HG03520 (cell line): ENCODE measurements at regions not wholly inside any gene's neighbourhood (a gene's known extent, or its start where the extent isn't known, plus 50 kb on each side); places are given as distances from the start of the nearest gene placed in this dataset.
"Not testable (repeated sequence)": the region's sequence is repeated elsewhere in the genome, so short reads cannot be mapped to it uniquely, and the experiment has no call there.

Experiments
- ATAC-seq: cut with Tn5 transposase; IDR thresholded peaks from one replicate; pipeline ENCODE4 v1.9.1; 2021; ENCODE audit warnings: mild to moderate bottlenecking, moderate library complexity; ENCODE audit not compliant: unreplicated experiment

GRCh38 chr10:33489501-33490176, 155.2 kb upstream of the NRP1 start:
- ATAC-seq = no peak

- no peak for ATAC-seq
These were observed 152.7 kb upstream of the NRP1 start for GRCh38 chr10:33487014-33487776.

GRCh38 chr10:33485276-33485675, 150.8 kb upstream of the NRP1 start:
- no peak for ATAC-seq

GRCh38 chr10:33484787-33485186, 150.3 kb upstream of the NRP1 start:
- no peak for ATAC-seq

GRCh38 chr10:33483816-33484190, 149.3 kb upstream of the NRP1 start:
- no peak for ATAC-seq

- ATAC-seq = no peak
These were observed 148.8 kb upstream of the NRP1 start for GRCh38 chr10:33483124-33483815.

- ATAC-seq = no peak
These were observed 148.0 kb upstream of the NRP1 start for GRCh38 chr10:33482486-33482885.

- no peak for ATAC-seq
These were observed 146.7 kb upstream of the NRP1 start for GRCh38 chr10:33481184-33481583.

GRCh38 chr10:33480417-33480816, 145.9 kb upstream of the NRP1 start:
- ATAC-seq = not testable (repeated sequence)

GRCh38 chr10:33478675-33479125, 144.2 kb upstream of the NRP1 start:
- ATAC-seq = no peak

GRCh38 chr10:33478089-33478674, 143.7 kb upstream of the NRP1 start:
- no peak for ATAC-seq

GRCh38 chr10:33477291-33478088, 143.0 kb upstream of the NRP1 start:
- no peak for ATAC-seq

GRCh38 chr10:33476757-33477273, 142.3 kb upstream of the NRP1 start:
- no peak for ATAC-seq

- ATAC-seq = no peak
These were observed 139.2 kb upstream of the NRP1 start for GRCh38 chr10:33473688-33474087.

GRCh38 chr10:33468006-33468405, 133.5 kb upstream of the NRP1 start:
- ATAC-seq = not testable (repeated sequence)

GRCh38 chr10:33465747-33466146, 131.3 kb upstream of the NRP1 start:
- ATAC-seq = no peak

GRCh38 chr10:33463011-33463410, 128.5 kb upstream of the NRP1 start:
- no peak for ATAC-seq

GRCh38 chr10:33461295-33461640, 126.8 kb upstream of the NRP1 start:
- ATAC-seq = no peak

GRCh38 chr10:33460505-33461294, 126.2 kb upstream of the NRP1 start:
- ATAC-seq = no peak

- ATAC-seq = no peak
These were observed 125.1 kb upstream of the NRP1 start for GRCh38 chr10:33459602-33460001.
